Mesenchymal stem cell (in vitro differentiated cells and primary cell): ENCODE measurements at regions not wholly inside any gene's neighbourhood (a gene's known extent, or its start where the extent isn't known, plus 50 kb on each side); places are given as distances from the start of the nearest gene placed in this dataset.
"Not testable (repeated sequence)": the region's sequence is repeated elsewhere in the genome, so short reads cannot be mapped to it uniquely, and the experiment has no call there.

Experiments
- DNase-seq: peaks from one replicate; pipeline ENCODE4 v3.0.0-alpha.2; 2013
- H2AFZ ChIP-seq: one replicate; pipeline ENCODE4 v1.6.1; 2013; ENCODE audit warnings: low read depth, mild to moderate bottlenecking, control low read depth, inconsistent platforms, low read length, moderate library complexity
- H2AK5ac ChIP-seq: 2 replicates; pipeline ENCODE4 v1.6.1; 2013; ENCODE audit warnings: low read length, moderate library complexity, mild to moderate bottlenecking, inconsistent platforms; ENCODE audit not compliant: severe bottlenecking
- H2BK120ac ChIP-seq: one replicate; pipeline ENCODE4 v1.6.1; 2013; ENCODE audit warnings: low read depth, mild to moderate bottlenecking, inconsistent platforms, low read length, moderate library complexity
- H2BK12ac ChIP-seq, 2 experiments: one replicate each; pipeline ENCODE4 v1.6.1; 2013; ENCODE audit warnings: inconsistent platforms in 2 of 2, low read length in 2 of 2, mild to moderate bottlenecking in 2 of 2, moderate library complexity in 2 of 2, control low read depth in 1 of 2
- H2BK15ac ChIP-seq: one replicate; pipeline ENCODE4 v1.6.1; 2013; ENCODE audit warnings: mild to moderate bottlenecking, low read depth, inconsistent platforms; ENCODE audit not compliant: poor library complexity, severe bottlenecking
- H2BK5ac ChIP-seq: 2 replicates; pipeline ENCODE4 v1.6.1; 2013; ENCODE audit warnings: low read depth, mild to moderate bottlenecking, low read length, control low read depth, inconsistent platforms; ENCODE audit not compliant: poor library complexity, severe bottlenecking
- H3K14ac ChIP-seq, 2 experiments: one replicate each; pipeline ENCODE4 v1.6.1; 2013; ENCODE audit warnings: inconsistent platforms in 2 of 2, low read length in 2 of 2, control low read depth in 1 of 2, mild to moderate bottlenecking in 1 of 2, moderate library complexity in 1 of 2
- H3K18ac ChIP-seq, 2 experiments: one replicate each; pipeline ENCODE4 v1.6.1; 2013; ENCODE audit warnings: inconsistent platforms in 2 of 2, low read length in 2 of 2, control low read depth in 1 of 2, low read depth in 1 of 2, mild to moderate bottlenecking in 1 of 2
- H3K23ac ChIP-seq, 2 experiments: one replicate each; pipeline ENCODE4 v1.6.1; 2013; ENCODE audit warnings: inconsistent platforms in 2 of 2, low read length in 2 of 2, mild to moderate bottlenecking in 2 of 2, moderate library complexity in 2 of 2, control low read depth in 1 of 2
- H3K27ac ChIP-seq: 2 replicates; pipeline ENCODE4 v1.5.1; 2013; ENCODE audit warnings: mild to moderate bottlenecking, moderate library complexity, low read length, control low read depth, inconsistent platforms; ENCODE audit not compliant: poor library complexity, severe bottlenecking
- H3K27me3 ChIP-seq, 2 experiments: 2 replicates each; pipeline versions ENCODE4 v1.6.1 to v1.7.0; 2013; ENCODE audit warnings: low read length in 2 of 2, mild to moderate bottlenecking in 2 of 2, moderate library complexity in 2 of 2, control low read depth in 1 of 2, inconsistent platforms in 1 of 2; ENCODE audit not compliant: control insufficient read depth in 1 of 2, insufficient read depth in 1 of 2
- H3K36me3 ChIP-seq, 2 experiments: 2 replicates each; pipeline versions ENCODE4 v1.6.1 to v1.7.0; 2013; ENCODE audit warnings: low read length in 2 of 2, control low read depth in 1 of 2, inconsistent platforms in 1 of 2, low read depth in 1 of 2, mild to moderate bottlenecking in 1 of 2; ENCODE audit not compliant: insufficient read depth in 2 of 2, control insufficient read depth in 1 of 2
- H3K4ac ChIP-seq, 2 experiments: one replicate each; pipeline ENCODE4 v1.6.1; 2013; ENCODE audit warnings: inconsistent platforms in 2 of 2, low read length in 2 of 2, mild to moderate bottlenecking in 2 of 2, moderate library complexity in 2 of 2, control low read depth in 1 of 2, low read depth in 1 of 2
- H3K4me1 ChIP-seq: 2 replicates; pipeline ENCODE4 v1.6.1; 2013; ENCODE audit warnings: low read depth, low read length, control low read depth; ENCODE audit not compliant: control insufficient read depth, insufficient read depth
- H3K4me2 ChIP-seq: 2 replicates; pipeline ENCODE4 v1.6.1; 2013; ENCODE audit warnings: low read length, mild to moderate bottlenecking, inconsistent platforms; ENCODE audit not compliant: poor library complexity, severe bottlenecking
- H3K4me3 ChIP-seq, 2 experiments: 2 replicates each; pipeline versions ENCODE4 v1.5.1 to v1.7.0; 2013; ENCODE audit warnings: low read length in 2 of 2, mild to moderate bottlenecking in 2 of 2, control low read depth in 1 of 2, low read depth in 1 of 2; ENCODE audit not compliant: insufficient read depth in 1 of 2
- H3K79me1 ChIP-seq: replicated peaks from 2 replicates; pipeline ENCODE4 v1.6.1; 2013; ENCODE audit warnings: mild to moderate bottlenecking, control low read depth, low read length, inconsistent platforms; ENCODE audit not compliant: poor library complexity, severe bottlenecking
- H3K9ac ChIP-seq: 2 replicates; pipeline ENCODE4 v1.7.0; 2013; ENCODE audit warnings: mild to moderate bottlenecking, low read length, moderate library complexity
- H3K9me3 ChIP-seq: 2 replicates; pipeline ENCODE4 v1.7.0; 2013; ENCODE audit warnings: mild to moderate bottlenecking, low read length; ENCODE audit not compliant: control insufficient read depth
- H4K8ac ChIP-seq: one replicate; pipeline ENCODE4 v1.6.1; 2013; ENCODE audit warnings: inconsistent platforms, mild to moderate bottlenecking, low read length, moderate library complexity
- H4K91ac ChIP-seq: one replicate; pipeline ENCODE4 v1.6.1; 2013; ENCODE audit warnings: mild to moderate bottlenecking, low read length, inconsistent platforms
- WGBS: methylation state at CpG from one replicate; pipeline ENCODE4 v1.1.7; 2013; ENCODE audit warnings: mixed read lengths; 5-methylcytosine and 5-hydroxymethylcytosine counted together

DNA sequence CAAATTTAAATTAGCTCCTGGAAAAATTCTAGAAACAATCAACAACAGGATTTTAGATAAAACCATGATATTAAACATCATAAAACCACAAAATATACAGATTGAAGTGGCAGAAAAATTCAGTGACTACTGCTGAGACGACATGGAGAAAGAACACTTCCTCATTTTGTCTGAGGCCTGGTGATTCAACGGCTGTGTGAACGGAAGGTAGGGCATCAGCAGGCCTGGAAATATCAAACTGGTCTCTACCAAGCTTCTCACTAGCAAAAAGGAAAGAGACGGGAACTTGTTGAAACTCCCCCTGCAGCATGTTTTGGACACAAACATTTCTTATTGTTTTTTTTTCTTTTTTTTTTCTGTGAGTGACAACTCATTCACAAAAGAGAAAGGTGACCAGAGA, 58.0 kb upstream of the AHI1 start:
- H3K23ac ChIP-seq, result no peak overlapping the region
- no peaks in the 10 kb centered on the region for H3K9me3 ChIP-seq
- no peak overlapping the region for H3K27ac ChIP-seq
- no peak overlapping the region for H2BK15ac ChIP-seq
- no peak overlapping the region for H2BK12ac ChIP-seq
- DNase-seq, result no peak
- no peak overlapping the region for H3K18ac ChIP-seq
- no peak overlapping the region for H3K14ac ChIP-seq
- H3K4ac ChIP-seq, result no peak overlapping the region
- 70% methylated on average over 3 of the region's 4 CpGs for WGBS
- no peak overlapping the region for H2BK120ac ChIP-seq
- H2AK5ac ChIP-seq, result no peak overlapping the region
- no peak overlapping the region for H3K4me2 ChIP-seq
- H3K4me1 ChIP-seq, result no peaks in the 10 kb centered on the region
- no peak overlapping the region for H4K91ac ChIP-seq
- H2BK5ac ChIP-seq, result no peak overlapping the region
- H3K27me3 ChIP-seq, result no peaks in the 10 kb centered on the region
- no peak overlapping the region for H2AFZ ChIP-seq
- no peak overlapping the region for H3K4me3 ChIP-seq
- no peaks in the 10 kb centered on the region for H3K79me1 ChIP-seq
- no peaks in the 10 kb centered on the region for H3K36me3 ChIP-seq
- H3K9ac ChIP-seq, result no peak overlapping the region
- H4K8ac ChIP-seq, result no peak overlapping the region

DNA sequence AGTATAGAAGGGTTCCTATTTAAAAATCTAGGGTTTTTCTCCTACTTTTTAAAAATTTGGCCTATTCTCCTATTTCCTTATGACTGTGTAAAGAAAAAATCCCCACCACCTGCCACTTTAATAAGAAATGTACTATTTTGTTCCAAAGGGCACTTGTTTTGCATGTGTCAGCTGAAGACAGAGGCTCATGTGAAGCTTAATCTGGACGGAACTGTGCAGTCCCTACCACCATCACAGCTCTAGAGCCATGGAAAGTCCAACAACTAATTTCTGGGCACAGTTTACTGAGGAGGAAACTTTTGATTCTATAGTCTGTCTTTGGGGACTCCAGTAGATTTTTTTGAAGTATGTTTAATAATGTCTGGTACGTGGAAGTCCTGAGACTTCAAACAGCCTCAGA, 60.0 kb upstream of the AHI1 start:
- no peak overlapping the region for H3K23ac ChIP-seq
- H3K27ac ChIP-seq, result no peak overlapping the region
- WGBS, result 87% methylated on average over 2 of the region's 2 CpGs
- no peak overlapping the region for H3K4me2 ChIP-seq
- H3K79me1 ChIP-seq, result no peaks in the 10 kb centered on the region
- no peak overlapping the region for H3K4ac ChIP-seq
- no peak overlapping the region for H2BK120ac ChIP-seq
- H2AFZ ChIP-seq, result no peak overlapping the region
- no peak overlapping the region for H3K14ac ChIP-seq
- no peak overlapping the region for H3K18ac ChIP-seq
- no peak overlapping the region for H2BK15ac ChIP-seq
- no peak overlapping the region for H4K91ac ChIP-seq
- no peaks in the 10 kb centered on the region for H3K36me3 ChIP-seq
- no peak overlapping the region for H2BK12ac ChIP-seq
- no peaks in the 10 kb centered on the region for H3K4me1 ChIP-seq
- no peaks in the 10 kb centered on the region for H3K9me3 ChIP-seq
- DNase-seq, result no peak
- H3K4me3 ChIP-seq, result no peak overlapping the region
- no peak overlapping the region for H4K8ac ChIP-seq
- no peak overlapping the region for H2BK5ac ChIP-seq
- no peaks in the 10 kb centered on the region for H3K27me3 ChIP-seq
- H2AK5ac ChIP-seq, result no peak overlapping the region
- H3K9ac ChIP-seq, result no peak overlapping the region

DNA sequence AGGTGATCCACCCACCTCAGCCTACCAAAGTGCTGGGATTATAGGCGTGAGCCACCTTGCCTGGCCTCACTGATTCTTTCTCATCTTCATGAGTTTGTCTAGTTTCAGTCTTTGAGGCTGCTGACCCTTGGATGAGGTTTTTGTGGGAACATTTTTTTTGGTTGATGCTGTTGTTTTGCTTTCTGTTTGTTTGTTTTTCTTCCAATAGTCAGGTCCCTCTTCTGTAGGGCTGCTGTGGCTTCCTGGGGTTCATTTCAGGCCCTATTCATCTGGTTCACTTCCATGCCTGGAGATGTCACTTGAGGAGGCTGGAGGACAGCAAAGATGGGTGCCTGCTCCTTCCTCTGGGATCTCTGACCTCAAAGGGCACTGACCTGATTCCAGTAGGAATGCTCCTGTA, 68.1 kb upstream of the AHI1 start:
- H3K23ac ChIP-seq, H3K4ac ChIP-seq, H2AFZ ChIP-seq, H4K8ac ChIP-seq, H3K27ac ChIP-seq, H3K4me2 ChIP-seq, H2BK5ac ChIP-seq, H4K91ac ChIP-seq, H3K4me3 ChIP-seq, H3K27me3 ChIP-seq, H3K36me3 ChIP-seq, H3K4me1 ChIP-seq, H2AK5ac ChIP-seq, H2BK120ac ChIP-seq, H2BK12ac ChIP-seq, H3K14ac ChIP-seq, H2BK15ac ChIP-seq, H3K18ac ChIP-seq, H3K9ac ChIP-seq, H3K9me3 ChIP-seq, DNase-seq, H3K79me1 ChIP-seq: not testable (repeated sequence)
- 78% methylated on average over 1 of the region's 1 CpG for WGBS

DNA sequence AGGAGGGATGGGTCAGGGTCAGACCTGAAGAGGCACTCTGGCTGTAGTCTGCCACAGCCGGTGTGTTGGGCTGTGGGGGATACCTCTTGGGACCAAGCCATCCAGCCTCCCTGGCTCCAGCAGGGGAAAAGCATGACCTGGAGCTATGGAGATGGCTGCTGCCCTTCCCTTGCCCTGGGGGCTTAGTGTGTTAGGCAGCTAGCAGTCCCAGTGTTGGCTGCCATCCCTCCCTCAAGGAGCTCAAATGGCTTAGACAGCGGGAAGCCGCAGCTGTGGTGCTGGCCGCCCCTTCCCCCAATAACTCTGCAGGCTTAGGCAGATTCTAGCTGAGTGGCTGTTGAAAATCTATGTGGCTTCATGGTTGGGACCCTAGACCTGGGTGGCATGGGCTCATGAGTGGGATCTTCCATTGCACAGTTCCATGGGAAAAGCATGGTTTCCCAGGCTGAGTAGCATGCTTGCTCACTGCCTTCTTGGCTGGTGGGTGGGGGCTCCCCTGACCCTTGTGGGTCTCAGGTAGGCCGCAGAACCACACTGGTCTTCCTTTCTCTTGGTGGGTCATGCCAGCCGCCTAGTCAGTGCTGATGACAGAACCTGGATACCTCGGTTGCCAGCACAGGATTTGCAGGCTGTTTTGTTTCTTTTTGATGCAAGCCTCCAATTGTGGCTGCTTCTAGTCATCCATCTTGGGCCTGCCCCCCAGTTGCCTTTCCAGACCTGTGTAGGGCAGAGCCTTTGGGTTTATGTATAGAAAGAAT, 69.0 kb upstream of the AHI1 start:
- DNase-seq, result no peak
- Histone ChIP-seq H4K91ac (no peak overlapping the region), H3K18ac (no peak overlapping the region), H3K79me1 (no peaks in the 10 kb centered on the region), H2BK12ac (no peak overlapping the region), H2AK5ac (no peak overlapping the region), H2BK5ac (no peak overlapping the region), H3K4me1 (no peaks in the 10 kb centered on the region), H3K14ac (no peak overlapping the region), H2AFZ (no peak overlapping the region), H3K36me3 (no peaks in the 10 kb centered on the region), H3K4me3 (no peak overlapping the region), H3K4ac (no peak overlapping the region), H3K27ac (no peak overlapping the region), H3K9me3 (no peaks in the 10 kb centered on the region), H2BK15ac (no peak overlapping the region), H3K27me3 (no peaks in the 10 kb centered on the region), H3K9ac (no peak overlapping the region), H3K4me2 (no peak overlapping the region), H3K23ac (no peak overlapping the region), H2BK120ac (no peak overlapping the region), H4K8ac (no peak overlapping the region)
- 89% methylated on average over 7 of the region's 7 CpGs for WGBS
